GM06990 (cell line): ENCODE measurements at regions not wholly inside any gene's neighbourhood (a gene's known extent, or its start where the extent isn't known, plus 50 kb on each side); places are given as distances from the start of the nearest gene placed in this dataset.

ENCODE experiments used
- DNase-seq: peaks from one replicate; pipeline ENCODE4 v3.0.0-alpha.2; 2011; ENCODE audit not compliant: insufficient read length; ENCODE audit errors: extremely low read depth
- H3K27me3 ChIP-seq: replicated peaks from 2 replicates; pipeline ENCODE4 v1.6.0; 2011; ENCODE audit warnings: low read length; ENCODE audit not compliant: control insufficient read depth, insufficient read depth
- H3K36me3 ChIP-seq: 2 replicates; pipeline ENCODE4 v1.5.1; 2011; ENCODE audit warnings: low read length; ENCODE audit not compliant: control insufficient read depth, insufficient read depth
- H3K4me3 ChIP-seq: replicated peaks from 2 replicates; pipeline ENCODE4 v1.5.1; 2011; ENCODE audit warnings: low read depth, mild to moderate bottlenecking, control low read depth, low read length
- TF ChIP-seq, protein P1 (sequence below): IDR thresholded peaks from 2 replicates; pipeline ENCODE4 v1.5.1; 2011; ENCODE audit warnings: low read length, control low read depth, mild to moderate bottlenecking, inconsistent platforms; ENCODE audit not compliant: insufficient read depth, poor library complexity, severe bottlenecking

- Histone ChIP-seq H3K27me3 (no peaks in the 10 kb centered on the region; the same call in 1 of the 2 replicates), H3K4me3 (no peak overlapping the region), H3K36me3 (no peaks in the 10 kb centered on the region)
- no peak for DNase-seq
- TF ChIP-seq, protein P1, sequence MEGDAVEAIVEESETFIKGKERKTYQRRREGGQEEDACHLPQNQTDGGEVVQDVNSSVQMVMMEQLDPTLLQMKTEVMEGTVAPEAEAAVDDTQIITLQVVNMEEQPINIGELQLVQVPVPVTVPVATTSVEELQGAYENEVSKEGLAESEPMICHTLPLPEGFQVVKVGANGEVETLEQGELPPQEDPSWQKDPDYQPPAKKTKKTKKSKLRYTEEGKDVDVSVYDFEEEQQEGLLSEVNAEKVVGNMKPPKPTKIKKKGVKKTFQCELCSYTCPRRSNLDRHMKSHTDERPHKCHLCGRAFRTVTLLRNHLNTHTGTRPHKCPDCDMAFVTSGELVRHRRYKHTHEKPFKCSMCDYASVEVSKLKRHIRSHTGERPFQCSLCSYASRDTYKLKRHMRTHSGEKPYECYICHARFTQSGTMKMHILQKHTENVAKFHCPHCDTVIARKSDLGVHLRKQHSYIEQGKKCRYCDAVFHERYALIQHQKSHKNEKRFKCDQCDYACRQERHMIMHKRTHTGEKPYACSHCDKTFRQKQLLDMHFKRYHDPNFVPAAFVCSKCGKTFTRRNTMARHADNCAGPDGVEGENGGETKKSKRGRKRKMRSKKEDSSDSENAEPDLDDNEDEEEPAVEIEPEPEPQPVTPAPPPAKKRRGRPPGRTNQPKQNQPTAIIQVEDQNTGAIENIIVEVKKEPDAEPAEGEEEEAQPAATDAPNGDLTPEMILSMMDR: no peak
These were observed 73.3 kb upstream of the PAXBP1 start for GRCh38 chr21:32844653-32845436.

DNA sequence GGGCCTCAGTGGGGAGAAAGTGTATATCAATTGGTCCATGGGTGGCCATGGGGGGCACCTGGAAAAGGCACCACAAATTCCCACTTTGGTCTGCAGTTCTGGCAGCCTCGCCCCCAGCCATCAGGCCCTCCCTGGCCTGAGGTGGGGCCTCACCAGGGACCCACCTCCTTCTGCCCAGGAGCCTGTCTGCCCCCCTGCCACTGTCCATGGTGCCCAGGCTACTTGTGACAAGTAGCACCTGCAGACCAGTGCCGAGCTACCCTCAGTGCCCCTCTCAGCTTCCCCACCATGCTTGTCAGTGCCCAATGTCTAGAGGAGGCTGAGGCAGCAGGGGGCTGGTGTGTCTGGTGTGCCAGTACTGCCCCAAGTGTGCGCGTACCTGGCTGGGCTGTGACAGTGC lies 87.1 kb upstream of the PAXBP1 start:
- Histone ChIP-seq H3K27me3 (no peaks in the 10 kb centered on the region), H3K36me3 (no peaks in the 10 kb centered on the region), H3K4me3 (no peak overlapping the region)
- no peak for DNase-seq
- TF ChIP-seq, protein P1: no peak

GRCh38 chr21:32860399-32860798 lies 88.8 kb upstream of the PAXBP1 start:
- H3K36me3 ChIP-seq: no peaks in the 10 kb centered on the region
- TF ChIP-seq, protein P1: no peak
- DNase-seq: no peak

DNA sequence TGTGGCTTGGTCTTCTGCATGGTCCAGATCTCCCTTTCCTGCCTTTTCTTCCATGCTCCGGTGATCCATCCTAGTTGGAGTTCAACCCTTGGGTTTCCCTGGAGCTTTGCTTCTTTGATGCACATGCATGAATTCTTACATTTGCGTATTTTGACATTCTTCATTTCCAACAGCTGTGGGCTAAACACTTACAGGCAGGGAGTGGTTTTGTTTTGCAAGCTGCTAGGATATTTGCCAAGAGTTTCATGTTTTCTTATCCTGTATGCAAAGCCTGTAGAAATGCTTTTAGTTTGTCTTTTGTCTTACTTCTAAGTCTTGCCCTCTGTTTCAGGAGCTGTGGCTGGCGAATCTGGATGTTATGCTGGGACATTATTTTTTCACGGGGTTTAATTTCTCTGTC lies 90.3 kb upstream of the PAXBP1 start:
- TF ChIP-seq, protein P1: no peak
- no peak overlapping the region for H3K4me3 ChIP-seq
- no peaks in the 10 kb centered on the region; the same call in 1 of the 2 replicates for H3K27me3 ChIP-seq
- no peak for DNase-seq
- H3K36me3 ChIP-seq: no peaks in the 10 kb centered on the region

More at GRCh38 chr21:32860399-32860798, 88.8 kb upstream of the PAXBP1 start:
- H3K4me3 ChIP-seq: no peak overlapping the region
- H3K27me3 ChIP-seq: no peaks in the 10 kb centered on the region

DNA sequence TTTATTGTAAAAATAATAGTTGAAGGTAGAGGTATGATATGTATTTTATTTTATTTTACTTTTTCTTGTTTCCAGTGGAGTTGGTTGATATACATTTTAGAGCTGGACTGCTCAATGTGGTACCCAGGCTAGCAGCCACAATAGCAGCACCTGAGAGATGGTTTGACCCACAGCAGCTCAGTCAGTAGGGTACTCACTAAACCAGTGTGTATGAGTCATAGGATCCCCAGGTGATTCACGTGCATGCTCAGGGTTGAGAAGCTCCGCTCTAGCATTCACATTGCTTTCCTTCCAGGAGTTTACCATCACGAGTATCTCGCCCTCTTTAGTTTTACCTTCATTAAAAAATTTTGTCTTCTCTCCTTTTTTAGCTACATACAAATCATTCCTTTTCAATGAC lies 96.0 kb upstream of the PAXBP1 start:
- TF ChIP-seq, protein P1: no peak
- no peaks in the 10 kb centered on the region for H3K36me3 ChIP-seq
- H3K4me3 ChIP-seq: no peak overlapping the region
- DNase-seq: no peak
- H3K27me3 ChIP-seq: no peaks in the 10 kb centered on the region; the same call in 1 of the 2 replicates
